Stomach (tissue), 4 donors: ENCODE measurements at regions not wholly inside any gene's neighbourhood (a gene's known extent, or its start where the extent isn't known, plus 50 kb on each side); places are given as distances from the start of the nearest gene placed in this dataset.

Experiments used
- CTCF ChIP-seq, 7 experiments: fragments of 450-650 bp in 4 of 7; fragments of 200-600 bp in 3 of 7; sonication (generic) in 3 of 7; IDR thresholded peaks; one replicate each; pipeline ENCODE4 v1.5.1; 2016 to 2019; ENCODE audit warnings: antibody characterized with exemption in 7 of 7, control low read depth in 2 of 7, mild to moderate bottlenecking in 1 of 7
- POLR2A ChIP-seq, 4 donors: fragments of 450-650 bp; IDR thresholded peaks; one replicate each; pipeline ENCODE4 v1.6.1; 2016; ENCODE audit warnings: antibody characterized with exemption in 4 of 4, control low read depth in 2 of 4, mild to moderate bottlenecking in 1 of 4, moderate library complexity in 1 of 4
- POLR2AphosphoS5 ChIP-seq, 3 donors: sonication (generic); formaldehyde crosslinking; IDR thresholded peaks; one replicate each; pipeline ENCODE4 v1.6.1; 2016; ENCODE audit warnings: antibody characterized with exemption in 3 of 3

- no peak for TF ChIP-seq CTCF (IDR thresholded peaks at IDR 0.05)
- no peak for TF ChIP-seq POLR2A (IDR thresholded peaks at IDR 0.05)
- no peak for TF ChIP-seq POLR2AphosphoS5 (IDR thresholded peaks at IDR 0.05)
Observed at GRCh38 chr11:70581991-70582885, 183.9 kb downstream of the CTTN start.
